ENCODE measurements at regions not wholly inside any gene's neighbourhood (a gene's known extent, or its start where the extent isn't known, plus 50 kb on each side); places are given as distances from the start of the nearest gene placed in this dataset.
A peak's percentile ranks its signal among the peaks of the same experiment; 100 is the strongest.

GRCh38 chr9:29556317-29556716, 1983.0 kb upstream of the C9orf72 start:
- peak; percentile 87 for DNase-seq (ENCODE audit: low read depth)
- no peak for TF ChIP-seq CTCF (conservative IDR thresholded peaks at IDR 0.05; ENCODE audit: low read depth, low read length)
- no peak overlapping the region for H3K4me3 ChIP-seq (ENCODE audit: low read depth, low read length)

- no peak for TF ChIP-seq CTCF (conservative IDR thresholded peaks at IDR 0.05; ENCODE audit: low read depth, low read length)
- DNase-seq (ENCODE audit: low read depth): peak; percentile 14
- no peak overlapping the region for H3K4me3 ChIP-seq (ENCODE audit: low read depth, low read length)
Observed at GRCh38 chr9:29556746-29557145, 1983.5 kb upstream of the C9orf72 start.

DNA sequence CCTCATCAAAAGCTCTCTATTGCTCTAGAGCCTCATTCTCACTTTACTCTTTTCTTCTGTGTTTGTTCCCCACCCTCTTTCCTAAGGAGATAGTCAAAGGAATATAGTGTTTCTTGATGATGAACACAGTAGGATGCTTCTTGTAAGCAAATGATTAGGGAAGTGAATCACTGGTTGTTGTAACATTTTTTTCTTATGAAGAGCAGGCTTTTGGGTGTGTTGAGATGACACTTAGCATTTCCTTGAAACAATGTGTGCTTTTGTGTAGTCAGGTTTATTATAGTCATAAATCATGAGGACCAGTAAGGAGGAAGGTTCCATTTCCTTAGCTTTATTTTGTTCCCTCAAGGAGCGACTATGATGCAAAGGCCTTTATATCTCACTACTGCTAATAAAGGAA, 1991.3 kb upstream of the C9orf72 start:
- DNase-seq (ENCODE audit: low read depth): no peak
- TF ChIP-seq CTCF (conservative IDR thresholded peaks at IDR 0.05; ENCODE audit: low read depth, low read length): no peak
- H3K4me3 ChIP-seq (ENCODE audit: low read depth, low read length): no peak overlapping the region

DNA sequence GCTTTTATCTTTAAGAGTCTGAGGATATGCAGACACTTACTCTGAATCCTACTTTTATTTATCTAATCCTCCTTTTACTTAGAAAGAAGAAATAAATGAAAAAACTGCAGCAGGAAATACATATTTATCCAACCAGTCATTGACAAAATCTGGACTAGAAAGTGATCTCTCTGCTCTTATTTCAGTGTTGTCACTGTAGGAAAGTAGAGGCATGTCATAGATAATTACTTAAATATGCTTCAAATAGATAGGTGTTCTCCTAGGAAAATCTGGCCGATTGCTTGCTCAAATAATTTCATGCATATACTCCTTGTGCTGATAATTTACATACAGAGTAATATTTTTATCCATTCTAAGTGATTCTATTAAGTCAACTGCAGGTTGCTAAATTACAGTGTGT, 2001.9 kb upstream of the C9orf72 start:
- no peak for DNase-seq (ENCODE audit: low read depth)
- TF ChIP-seq CTCF (conservative IDR thresholded peaks at IDR 0.05; ENCODE audit: low read depth, low read length): no peak
- H3K4me3 ChIP-seq (ENCODE audit: low read depth, low read length): no peak overlapping the region

- DNase-seq (ENCODE audit: low read depth): no peak
- no peak for TF ChIP-seq CTCF (conservative IDR thresholded peaks at IDR 0.05; ENCODE audit: low read depth, low read length)
- no peak overlapping the region for H3K4me3 ChIP-seq (ENCODE audit: low read depth, low read length)
Observed at GRCh38 chr9:29588361-29588760, 2015.1 kb upstream of the C9orf72 start.

GRCh38 chr9:29609282-29609681, 2036.0 kb upstream of the C9orf72 start:
- TF ChIP-seq CTCF (conservative IDR thresholded peaks at IDR 0.05; ENCODE audit: low read depth, low read length): no peak

DNA sequence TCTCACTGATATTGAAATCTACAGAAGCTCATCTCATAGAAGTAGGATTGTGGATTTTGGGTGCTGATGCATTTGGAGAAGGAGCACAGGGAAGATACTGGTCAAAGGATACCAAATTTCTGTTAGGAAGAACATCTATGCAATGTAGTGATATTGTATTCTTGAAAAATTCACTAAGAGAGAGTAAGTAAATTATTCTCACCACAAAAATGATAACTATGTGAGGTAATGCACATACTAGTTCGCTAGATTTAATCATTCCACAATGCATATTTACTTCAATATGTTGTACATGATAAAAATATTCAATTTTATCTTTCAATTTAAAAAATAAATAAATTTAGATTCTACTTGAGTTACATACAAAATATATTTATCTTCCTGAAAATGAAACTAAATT, 2040.5 kb upstream of the C9orf72 start:
- TF ChIP-seq CTCF (conservative IDR thresholded peaks at IDR 0.05; ENCODE audit: low read depth, low read length): no peak
- DNase-seq (ENCODE audit: low read depth): peak; percentile 16

More at GRCh38 chr9:29609282-29609681, 2036.0 kb upstream of the C9orf72 start:
- no peak overlapping the region for H3K4me3 ChIP-seq (ENCODE audit: low read depth, low read length)
- DNase-seq (ENCODE audit: low read depth): no peak

More for the DNA sequence above, 2040.5 kb upstream of the C9orf72 start:
- no peak overlapping the region for H3K4me3 ChIP-seq (ENCODE audit: low read depth, low read length)

Data from choroid plexus epithelial cell (primary cell).